ENCODE measurements at regions not wholly inside any gene's neighbourhood (a gene's known extent, or its start where the extent isn't known, plus 50 kb on each side); places are given as distances from the start of the nearest gene placed in this dataset.

DNA sequence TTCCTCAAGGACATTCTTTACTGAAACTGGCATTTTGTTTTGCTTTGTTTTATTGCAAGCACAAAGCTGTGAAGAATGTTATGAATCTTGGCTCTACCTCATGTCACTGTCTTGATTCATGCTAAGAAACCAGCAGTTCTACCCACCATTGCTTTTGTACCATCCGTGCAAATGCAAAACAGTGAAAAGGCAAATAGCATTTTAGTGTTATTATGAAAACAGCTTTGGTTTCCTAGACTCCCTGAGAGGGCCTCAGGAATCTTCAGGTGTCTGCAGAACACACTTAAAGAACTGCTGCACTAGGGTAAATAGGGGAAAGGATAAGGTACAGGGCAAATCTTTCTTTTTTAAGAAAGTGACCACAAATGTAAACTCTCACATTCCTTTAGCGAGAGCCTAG is 318.9 kb downstream of the AHR start:
- Histone ChIP-seq H3K4me1 (no peaks in the 10 kb centered on the region), H3K4me3 (no peak overlapping the region), H3K27me3 (no peaks in the 10 kb centered on the region), H3K9me3 (no peaks in the 10 kb centered on the region), H3K36me3 (no peaks in the 10 kb centered on the region), H3K27ac (no peak overlapping the region)
- intact Hi-C loops (cut with DNase I; ENCODE audit: low total_unique reads), result no loop called here
- TF ChIP-seq POLR2A (IDR thresholded peaks at IDR 0.05) (no peak), CTCF (IDR thresholded peaks at IDR 0.05) (no peak)
- DNase-seq, result no peak

GRCh38 chr7:17617857-17618651 is 319.6 kb downstream of the AHR start:
- no peaks in the 10 kb centered on the region for H3K4me1 ChIP-seq
- no peaks in the 10 kb centered on the region for H3K27me3 ChIP-seq
- no peaks in the 10 kb centered on the region for H3K9me3 ChIP-seq
- no peak overlapping the region for H3K4me3 ChIP-seq
- no peaks in the 10 kb centered on the region for H3K36me3 ChIP-seq
- H3K27ac ChIP-seq, result no peak overlapping the region
- TF ChIP-seq POLR2A (IDR thresholded peaks at IDR 0.05) (no peak), CTCF (IDR thresholded peaks at IDR 0.05) (no peak)
- intact Hi-C loops (cut with DNase I; ENCODE audit: low total_unique reads), result no loop called here
- DNase-seq, result no peak

- Histone ChIP-seq H3K9me3 (no peaks in the 10 kb centered on the region), H3K27ac (no peak overlapping the region), H3K36me3 (no peaks in the 10 kb centered on the region), H3K4me1 (no peaks in the 10 kb centered on the region), H3K27me3 (no peaks in the 10 kb centered on the region), H3K4me3 (no peak overlapping the region)
- no peak for DNase-seq
- intact Hi-C loops (cut with DNase I; ENCODE audit: low total_unique reads), result no loop called here
- TF ChIP-seq POLR2A (IDR thresholded peaks at IDR 0.05) (no peak), CTCF (IDR thresholded peaks at IDR 0.05) (no peak)
Measured at GRCh38 chr7:17618652-17618974, 320.2 kb downstream of the AHR start.

- H3K9me3 ChIP-seq, result no peaks in the 10 kb centered on the region
- H3K4me1 ChIP-seq, result no peaks in the 10 kb centered on the region
- H3K27me3 ChIP-seq, result no peaks in the 10 kb centered on the region
- no peak overlapping the region for H3K27ac ChIP-seq
- intact Hi-C loops (cut with DNase I; ENCODE audit: low total_unique reads), result no loop called here
- no peak for DNase-seq
- no peaks in the 10 kb centered on the region for H3K36me3 ChIP-seq
- TF ChIP-seq POLR2A (IDR thresholded peaks at IDR 0.05), result no peak
- no peak for TF ChIP-seq CTCF (IDR thresholded peaks at IDR 0.05)
- no peak overlapping the region for H3K4me3 ChIP-seq
Measured at GRCh38 chr7:17619196-17619818, 320.9 kb downstream of the AHR start.

- no peaks in the 10 kb centered on the region for H3K4me1 ChIP-seq
- H3K9me3 ChIP-seq, result no peaks in the 10 kb centered on the region
- no peak overlapping the region for H3K27ac ChIP-seq
- intact Hi-C loops (cut with DNase I; ENCODE audit: low total_unique reads), result no loop called here
- DNase-seq, result no peak
- TF ChIP-seq CTCF (IDR thresholded peaks at IDR 0.05) (no peak), POLR2A (IDR thresholded peaks at IDR 0.05) (no peak)
- no peaks in the 10 kb centered on the region for H3K27me3 ChIP-seq
- H3K4me3 ChIP-seq, result no peak overlapping the region
- H3K36me3 ChIP-seq, result no peaks in the 10 kb centered on the region
Measured at GRCh38 chr7:17620566-17620965, 319.7 kb downstream of the SNX13 start.
